ENCODE measurements at regions not wholly inside any gene's neighbourhood (a gene's known extent, or its start where the extent isn't known, plus 50 kb on each side); places are given as distances from the start of the nearest gene placed in this dataset.

DNA sequence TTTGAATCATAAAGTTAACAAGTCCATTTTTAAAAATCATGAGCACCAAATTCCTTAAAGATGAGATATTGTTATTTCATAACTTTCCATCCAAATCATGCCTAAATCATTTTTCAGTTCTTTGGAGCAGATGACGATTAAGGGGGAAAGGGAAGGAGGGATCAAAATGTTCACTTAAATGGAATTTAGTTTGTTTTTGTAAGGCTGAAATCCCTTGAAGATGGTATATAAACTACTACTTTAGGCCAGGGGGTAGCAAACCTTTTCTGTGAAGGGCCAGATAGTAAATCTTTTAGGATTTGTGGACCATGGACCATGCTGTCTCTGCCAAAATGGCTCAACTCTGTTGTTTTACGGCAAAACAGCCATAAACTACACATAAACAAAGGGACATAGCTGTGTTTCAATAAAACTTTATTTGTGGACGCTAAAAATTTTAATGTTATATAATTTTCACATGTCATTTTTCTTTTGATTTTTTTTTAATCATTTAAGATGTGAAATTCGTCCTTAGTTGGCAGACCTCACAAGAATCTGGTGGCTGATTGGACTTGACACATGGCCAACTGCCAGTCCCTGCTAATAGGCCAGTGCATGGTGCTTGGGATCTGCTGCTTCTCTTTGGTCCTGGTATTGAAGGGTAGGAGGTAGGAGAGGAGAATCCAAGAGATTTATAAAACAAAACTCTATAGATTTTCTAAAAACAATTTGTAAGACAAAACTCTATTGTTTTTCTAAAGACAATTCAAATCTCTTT lies 52.0 kb upstream of the RTN4 start:
- DNase-seq (ENCODE audit: low spot score in 2 of 2) (no peak), FAIRE-seq (no peak)

DNA sequence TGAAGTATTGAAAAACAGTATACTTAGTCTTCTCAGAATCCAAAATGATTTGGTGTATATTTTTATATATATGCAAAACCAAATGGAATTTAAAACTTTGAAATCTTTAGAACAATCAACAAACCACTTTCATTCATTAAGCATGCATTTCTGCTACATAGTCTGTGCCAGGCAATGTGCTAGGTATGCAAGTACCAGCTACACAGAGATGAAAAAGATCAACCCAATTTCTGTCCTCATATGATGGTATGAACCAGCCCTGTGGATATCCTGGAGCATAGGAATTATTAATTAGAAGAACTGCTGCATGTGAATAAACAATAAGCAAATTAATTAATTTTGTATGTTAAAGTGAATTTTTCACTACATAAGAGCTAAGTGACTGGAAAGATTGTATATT lies 51.2 kb upstream of the RTN4 start:
- FAIRE-seq (no peak), DNase-seq (ENCODE audit: low spot score in 2 of 2) (no peak)

DNA sequence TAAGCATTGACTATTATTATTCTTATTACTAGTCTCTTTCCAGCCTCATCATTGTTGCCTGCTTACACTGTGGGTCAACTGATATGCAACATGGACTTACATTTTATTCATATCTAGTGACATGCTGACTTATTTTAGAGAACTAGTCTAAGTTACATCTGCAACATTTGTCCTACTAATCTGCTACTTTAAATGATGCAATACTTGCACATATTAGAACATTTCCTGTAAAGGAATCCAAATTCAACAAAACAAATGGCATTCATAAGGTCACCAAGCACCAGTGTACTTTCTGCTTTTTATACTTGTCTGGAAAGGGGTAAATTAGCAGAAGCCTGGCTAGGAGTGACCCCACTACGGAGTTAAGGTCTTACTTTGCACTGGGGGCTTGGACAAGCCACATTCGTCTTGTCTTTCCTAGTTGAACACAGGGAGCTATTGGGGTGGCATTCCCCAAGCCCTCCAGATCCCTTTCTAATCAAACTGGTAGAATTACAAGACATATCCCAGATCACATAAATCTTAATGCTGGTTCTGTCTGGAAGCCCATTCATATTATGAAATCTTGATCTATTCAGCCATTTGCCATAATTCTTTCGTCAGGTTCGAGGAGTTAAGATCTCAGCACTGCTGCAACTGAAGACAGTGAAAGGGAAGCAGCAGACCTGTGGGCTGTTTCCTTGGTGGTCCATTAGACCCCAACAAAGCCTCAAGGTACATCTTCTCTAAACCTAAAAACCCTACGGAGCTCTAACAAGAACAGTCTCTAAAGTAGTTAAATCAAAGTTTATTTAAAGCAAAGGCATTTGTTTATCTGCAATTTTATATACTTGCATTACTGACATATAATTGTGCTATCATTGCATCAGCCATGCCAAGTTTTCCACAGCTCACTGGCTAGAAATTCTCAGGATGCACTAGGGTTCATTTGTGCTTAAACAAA lies 49.9 kb upstream of the RTN4 start:
- DNase-seq (ENCODE audit: low spot score in 2 of 2) (no peak), FAIRE-seq (no peak)

All from frontal cortex (tissue), 3 donors.